ENCODE measurements at regions not wholly inside any gene's neighbourhood (a gene's known extent, or its start where the extent isn't known, plus 50 kb on each side); places are given as distances from the start of the nearest gene placed in this dataset.

DNA sequence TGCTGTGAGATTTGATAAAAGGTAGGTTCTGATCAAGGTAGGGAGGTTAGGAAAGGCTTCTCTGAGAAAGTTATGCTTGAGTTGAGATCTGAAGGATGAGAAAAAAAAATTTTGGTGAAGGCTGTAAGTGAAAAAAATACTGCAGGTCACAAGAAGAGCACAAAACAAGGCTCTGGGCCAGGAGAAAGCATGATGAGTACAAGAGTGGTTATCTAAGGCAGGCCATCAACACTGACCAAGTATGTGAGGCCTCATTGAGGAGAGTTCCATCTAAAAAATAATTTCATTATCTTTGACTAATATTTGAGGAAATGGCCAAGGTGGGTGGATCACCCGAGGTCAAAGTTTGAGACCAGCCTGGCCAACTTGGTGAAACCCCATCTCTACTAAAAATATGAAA is 71.6 kb upstream of the SLC4A4 start:
- no peak for TF ChIP-seq EZH2 (IDR thresholded peaks at IDR 0.05; ENCODE audit: low read depth)
- no peak for TF ChIP-seq CTCF (conservative IDR thresholded peaks at IDR 0.05)

Measured in PC-9 (cell line).